Astrocyte (in vitro differentiated cells and primary cell): ENCODE measurements at regions not wholly inside any gene's neighbourhood (a gene's known extent, or its start where the extent isn't known, plus 50 kb on each side); places are given as distances from the start of the nearest gene placed in this dataset.
"Not testable (repeated sequence)": the region's sequence is repeated elsewhere in the genome, so short reads cannot be mapped to it uniquely, and the experiment has no call there.

Source experiments
- DNase-seq: peaks from one replicate; pipeline ENCODE4 v3.0.0-alpha.2; 2010; ENCODE audit warnings: low read depth
- FAIRE-seq: peaks from 2 replicates; lab custom pipeline; 2011; peaks lifted over from hg19 to GRCh38; lab: Jason Lieb, UNC
- H2AFZ ChIP-seq: 2 replicates; pipeline ENCODE4 v1.6.0; 2012; ENCODE audit warnings: low read depth, low read length, inconsistent platforms
- H3K27ac ChIP-seq: 2 replicates; pipeline ENCODE4 v1.5.1; 2011; ENCODE audit warnings: low read depth, low read length, inconsistent platforms
- H3K27me3 ChIP-seq: 2 replicates; pipeline ENCODE4 v1.6.0; 2011; ENCODE audit warnings: low read length, inconsistent platforms; ENCODE audit not compliant: insufficient read depth
- H3K36me3 ChIP-seq: 2 replicates; pipeline ENCODE4 v1.5.1; 2011; ENCODE audit warnings: low read length, inconsistent platforms; ENCODE audit not compliant: insufficient read depth
- H3K4me1 ChIP-seq: 2 replicates; pipeline ENCODE4 v1.5.1; 2011; ENCODE audit warnings: low read length, inconsistent platforms; ENCODE audit not compliant: insufficient read depth
- H3K4me2 ChIP-seq: 2 replicates; pipeline ENCODE4 v1.6.0; 2012; ENCODE audit warnings: low read length, inconsistent platforms
- H3K4me3 ChIP-seq: 2 replicates; pipeline ENCODE4 v1.5.1; 2011; ENCODE audit warnings: low read depth, mild to moderate bottlenecking, low read length, inconsistent platforms; ENCODE audit not compliant: insufficient read depth
- H3K79me2 ChIP-seq: 2 replicates; pipeline ENCODE4 v1.6.0; 2012; ENCODE audit warnings: mild to moderate bottlenecking, low read length, inconsistent platforms; ENCODE audit not compliant: insufficient read depth
- H3K9ac ChIP-seq: 2 replicates; pipeline ENCODE4 v1.6.0; 2012; ENCODE audit warnings: mild to moderate bottlenecking, low read length, inconsistent platforms
- H3K9me3 ChIP-seq: 2 replicates; pipeline ENCODE4 v1.5.1; 2012; ENCODE audit warnings: low read depth, mild to moderate bottlenecking, low read length, inconsistent platforms; ENCODE audit not compliant: insufficient read depth
- H4K20me1 ChIP-seq: 2 replicates; pipeline ENCODE4 v1.6.0; 2012; ENCODE audit warnings: low read length, inconsistent platforms; ENCODE audit not compliant: insufficient read depth
- H3K27ac Mint-ChIP-seq: one replicate; pipeline ENCODE4 v1.8.0; 2021; ENCODE audit warnings: mild to moderate bottlenecking, mixed read lengths; ENCODE audit not compliant: unreplicated experiment
- H3K27me3 Mint-ChIP-seq: one replicate; pipeline ENCODE4 v1.8.0; 2021; ENCODE audit warnings: low read depth, mixed read lengths; ENCODE audit not compliant: unreplicated experiment
- H3K36me3 Mint-ChIP-seq: one replicate; pipeline ENCODE4 v1.8.0; 2021; ENCODE audit warnings: low read depth, mixed read lengths; ENCODE audit not compliant: unreplicated experiment
- H3K4me1 Mint-ChIP-seq: one replicate; pipeline ENCODE4 v1.8.0; 2021; ENCODE audit warnings: low read depth, mixed read lengths; ENCODE audit not compliant: unreplicated experiment
- H3K4me3 Mint-ChIP-seq: one replicate; pipeline ENCODE4 v1.8.0; 2021; ENCODE audit warnings: mild to moderate bottlenecking, moderate library complexity, mixed read lengths; ENCODE audit not compliant: unreplicated experiment
- H3K9me3 Mint-ChIP-seq: one replicate; pipeline ENCODE4 v1.8.0; 2021; ENCODE audit warnings: mild to moderate bottlenecking, mixed read lengths; ENCODE audit not compliant: unreplicated experiment
- EZH2 ChIP-seq: IDR thresholded peaks from 2 replicates; pipeline ENCODE4 v1.6.1; 2012; ENCODE audit warnings: mild to moderate bottlenecking, low read length, inconsistent platforms; ENCODE audit not compliant: insufficient read depth
- TF ChIP-seq, protein P1 (sequence below): IDR thresholded peaks from 2 replicates; pipeline ENCODE4 v1.5.1; 2011; ENCODE audit warnings: low read depth, mild to moderate bottlenecking, inconsistent platforms, low read length, moderate library complexity; ENCODE audit not compliant: insufficient read depth

DNA sequence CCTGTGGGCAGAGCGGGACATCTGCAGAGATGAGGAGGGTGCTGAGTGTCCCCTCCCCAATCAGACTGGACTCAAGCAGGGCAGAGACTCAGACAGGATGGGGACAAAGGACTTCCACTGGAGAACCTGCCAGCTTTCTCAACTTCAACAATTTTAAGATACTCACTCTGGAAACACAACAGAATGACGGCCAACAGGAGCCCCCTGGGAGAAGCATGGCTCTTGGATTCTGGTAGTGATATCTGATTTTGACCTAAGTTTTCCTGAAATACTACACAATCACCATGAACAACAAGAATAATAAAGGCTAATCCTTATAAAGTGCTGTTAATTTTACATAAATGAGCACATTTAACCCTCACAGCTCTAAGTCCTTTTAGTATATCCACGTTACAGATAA is 83.5 kb upstream of the PLEKHG1 start:
- Mint-ChIP-seq H3K9me3 (peaks cover 15% of the 10 kb centered on the region), H3K36me3 (no peaks in the 10 kb centered on the region), H3K27me3 (peaks cover 16% of the 10 kb centered on the region), H3K4me1 (peaks cover 2% of the 10 kb centered on the region), H3K4me3 (no peak overlapping the region), H3K27ac (no peak overlapping the region)
- FAIRE-seq: no peak
- no peaks in the 10 kb centered on the region for H3K27me3 ChIP-seq
- H3K36me3 ChIP-seq: no peaks in the 10 kb centered on the region
- H3K9me3 ChIP-seq: no peaks in the 10 kb centered on the region
- H3K4me2 ChIP-seq: no peak overlapping the region
- H3K4me1 ChIP-seq: no peaks in the 10 kb centered on the region
- no peak overlapping the region for H2AFZ ChIP-seq
- no peak overlapping the region for H3K27ac ChIP-seq
- no peak for DNase-seq
- no peak overlapping the region for H3K9ac ChIP-seq
- no peaks in the 10 kb centered on the region for H4K20me1 ChIP-seq
- no peaks in the 10 kb centered on the region for H3K79me2 ChIP-seq
- H3K4me3 ChIP-seq: no peak overlapping the region
- TF ChIP-seq, protein P1, sequence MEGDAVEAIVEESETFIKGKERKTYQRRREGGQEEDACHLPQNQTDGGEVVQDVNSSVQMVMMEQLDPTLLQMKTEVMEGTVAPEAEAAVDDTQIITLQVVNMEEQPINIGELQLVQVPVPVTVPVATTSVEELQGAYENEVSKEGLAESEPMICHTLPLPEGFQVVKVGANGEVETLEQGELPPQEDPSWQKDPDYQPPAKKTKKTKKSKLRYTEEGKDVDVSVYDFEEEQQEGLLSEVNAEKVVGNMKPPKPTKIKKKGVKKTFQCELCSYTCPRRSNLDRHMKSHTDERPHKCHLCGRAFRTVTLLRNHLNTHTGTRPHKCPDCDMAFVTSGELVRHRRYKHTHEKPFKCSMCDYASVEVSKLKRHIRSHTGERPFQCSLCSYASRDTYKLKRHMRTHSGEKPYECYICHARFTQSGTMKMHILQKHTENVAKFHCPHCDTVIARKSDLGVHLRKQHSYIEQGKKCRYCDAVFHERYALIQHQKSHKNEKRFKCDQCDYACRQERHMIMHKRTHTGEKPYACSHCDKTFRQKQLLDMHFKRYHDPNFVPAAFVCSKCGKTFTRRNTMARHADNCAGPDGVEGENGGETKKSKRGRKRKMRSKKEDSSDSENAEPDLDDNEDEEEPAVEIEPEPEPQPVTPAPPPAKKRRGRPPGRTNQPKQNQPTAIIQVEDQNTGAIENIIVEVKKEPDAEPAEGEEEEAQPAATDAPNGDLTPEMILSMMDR: no peak
- TF ChIP-seq EZH2: no peak

DNA sequence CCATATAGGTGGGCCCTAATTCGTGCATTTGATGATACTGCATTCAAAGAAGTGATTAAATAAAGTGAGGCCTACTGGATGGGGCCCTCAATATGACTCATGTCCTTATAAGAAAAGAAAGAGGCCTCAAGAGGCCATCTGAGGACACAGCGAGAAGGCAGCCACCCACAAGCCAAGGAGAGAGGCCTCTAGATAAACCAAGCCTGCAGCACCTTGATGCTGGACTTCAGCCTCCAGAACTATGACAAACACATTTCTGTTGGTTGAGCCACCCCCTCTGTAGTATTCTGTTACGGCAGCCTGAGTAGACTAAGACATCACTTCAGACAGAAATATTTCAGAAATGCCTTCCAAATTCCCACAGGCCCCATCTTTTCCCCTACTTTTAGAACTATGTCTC is 82.5 kb upstream of the PLEKHG1 start:
- Mint-ChIP-seq H3K27me3 (peaks cover 13% of the 10 kb centered on the region), H3K9me3 (peaks cover 15% of the 10 kb centered on the region), H3K4me3 (peak overlapping the region; percentile 2), H3K36me3 (no peaks in the 10 kb centered on the region), H3K27ac (no peak overlapping the region), H3K4me1 (peaks cover 2% of the 10 kb centered on the region)
- FAIRE-seq: no peak
- H3K9me3 ChIP-seq: no peaks in the 10 kb centered on the region
- H3K27ac ChIP-seq: no peak overlapping the region
- TF ChIP-seq, protein P1: no peak
- TF ChIP-seq EZH2: no peak
- H2AFZ ChIP-seq: no peak overlapping the region
- no peak for DNase-seq
- H3K36me3 ChIP-seq: no peaks in the 10 kb centered on the region
- no peaks in the 10 kb centered on the region for H3K4me1 ChIP-seq
- H3K9ac ChIP-seq: no peak overlapping the region
- H3K79me2 ChIP-seq: no peaks in the 10 kb centered on the region
- no peaks in the 10 kb centered on the region for H4K20me1 ChIP-seq
- no peak overlapping the region for H3K4me2 ChIP-seq
- H3K4me3 ChIP-seq: no peak overlapping the region
- H3K27me3 ChIP-seq: no peaks in the 10 kb centered on the region

GRCh38 chr6:150521482-150521881 is 78.2 kb upstream of the PLEKHG1 start:
- H3K27me3 ChIP-seq: no peaks in the 10 kb centered on the region
- TF ChIP-seq, protein P1: no peak
- no peak for TF ChIP-seq EZH2
- DNase-seq: no peak
- H3K36me3 ChIP-seq: no peaks in the 10 kb centered on the region
- no peak for FAIRE-seq
- H2AFZ ChIP-seq: no peak overlapping the region
- Mint-ChIP-seq H3K4me3 (no peak overlapping the region), H3K36me3 (no peaks in the 10 kb centered on the region), H3K27me3 (peaks cover 6% of the 10 kb centered on the region), H3K4me1 (peaks cover 2% of the 10 kb centered on the region), H3K27ac (no peak overlapping the region), H3K9me3 (peaks cover 14% of the 10 kb centered on the region)
- H3K4me1 ChIP-seq: no peaks in the 10 kb centered on the region
- H3K4me2 ChIP-seq: no peak overlapping the region
- no peak overlapping the region for H3K27ac ChIP-seq
- H3K4me3 ChIP-seq: no peak overlapping the region
- H3K9me3 ChIP-seq: no peaks in the 10 kb centered on the region
- no peaks in the 10 kb centered on the region for H4K20me1 ChIP-seq
- no peak overlapping the region for H3K9ac ChIP-seq
- H3K79me2 ChIP-seq: no peaks in the 10 kb centered on the region

- not testable (repeated sequence) for H3K4me1 ChIP-seq, H3K36me3 Mint-ChIP-seq, H3K79me2 ChIP-seq, H3K4me3 Mint-ChIP-seq, H3K27ac ChIP-seq, H2AFZ ChIP-seq, H3K4me2 ChIP-seq, H3K9ac ChIP-seq, H4K20me1 ChIP-seq, FAIRE-seq, H3K9me3 Mint-ChIP-seq, H3K27ac Mint-ChIP-seq, H3K9me3 ChIP-seq, H3K27me3 ChIP-seq, H3K36me3 ChIP-seq, H3K4me3 ChIP-seq, H3K27me3 Mint-ChIP-seq, DNase-seq, H3K4me1 Mint-ChIP-seq
Measured at GRCh38 chr6:150523216-150523615, 76.5 kb upstream of the PLEKHG1 start.
